ENCODE measurements at regions not wholly inside any gene's neighbourhood (a gene's known extent, or its start where the extent isn't known, plus 50 kb on each side); places are given as distances from the start of the nearest gene placed in this dataset.

GRCh38 chr18:55735199-55735855 is 147.3 kb upstream of the TCF4 start:
- TF ChIP-seq CTCF (tag by site-specific recombination; IDR thresholded peaks at IDR 0.05) (no peak), ZBTB17 (tag by site-specific recombination; IDR thresholded peaks at IDR 0.05) (no peak), YY1 (tag by site-specific recombination; IDR thresholded peaks at IDR 0.05) (no peak), SP3 (tag by site-specific recombination; IDR thresholded peaks at IDR 0.05) (no peak), ZNF692 (tag by site-specific recombination; IDR thresholded peaks at IDR 0.05) (no peak), ZNF560 (tag by site-specific recombination; IDR thresholded peaks at IDR 0.05; ENCODE audit: borderline replicate concordance) (no peak), ZBTB48 (tag by site-specific recombination; IDR thresholded peaks at IDR 0.05) (no peak), ZBTB11 (tag by site-specific recombination; conservative IDR thresholded peaks at IDR 0.05; ENCODE audit: low read depth) (no peak), ZNF350 (tag by site-specific recombination; IDR thresholded peaks at IDR 0.05) (no peak), ZNF280D (tag by site-specific recombination; IDR thresholded peaks at IDR 0.05) (no peak), ZNF76 (tag by site-specific recombination; IDR thresholded peaks at IDR 0.05; ENCODE audit: borderline replicate concordance, low read depth) (no peak), ZNF121 (tag by site-specific recombination; IDR thresholded peaks at IDR 0.05) (no peak)
